GM12874 (cell line): ENCODE measurements at regions not wholly inside any gene's neighbourhood (a gene's known extent, or its start where the extent isn't known, plus 50 kb on each side); places are given as distances from the start of the nearest gene placed in this dataset.

Source experiments
- TF ChIP-seq, protein P1 (sequence below): IDR thresholded peaks from 2 replicates; pipeline ENCODE4 v1.5.1; 2011; ENCODE audit warnings: low read depth, mild to moderate bottlenecking, control low read depth, low read length, moderate library complexity; ENCODE audit not compliant: insufficient read depth

DNA sequence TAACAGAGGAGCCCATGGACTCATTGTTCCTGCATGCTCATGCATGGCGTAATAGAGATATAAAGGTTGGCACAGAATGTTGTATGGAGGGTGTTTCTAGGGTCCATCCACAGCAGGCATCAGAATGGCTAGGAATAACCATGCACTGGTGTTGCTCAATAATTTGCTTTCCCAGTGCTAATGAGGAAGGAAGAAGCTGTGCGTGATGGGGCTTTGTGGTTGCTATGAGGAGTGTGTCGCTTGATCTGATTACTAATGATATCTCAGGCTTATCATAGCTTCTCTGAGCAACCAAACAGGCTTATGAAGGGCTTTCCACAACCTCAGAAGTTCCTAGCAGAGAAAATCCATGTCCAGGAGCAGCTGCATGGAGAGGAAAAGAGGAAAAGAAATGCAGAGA lies 151.3 kb upstream of the TRPC7 start:
- TF ChIP-seq, protein P1, sequence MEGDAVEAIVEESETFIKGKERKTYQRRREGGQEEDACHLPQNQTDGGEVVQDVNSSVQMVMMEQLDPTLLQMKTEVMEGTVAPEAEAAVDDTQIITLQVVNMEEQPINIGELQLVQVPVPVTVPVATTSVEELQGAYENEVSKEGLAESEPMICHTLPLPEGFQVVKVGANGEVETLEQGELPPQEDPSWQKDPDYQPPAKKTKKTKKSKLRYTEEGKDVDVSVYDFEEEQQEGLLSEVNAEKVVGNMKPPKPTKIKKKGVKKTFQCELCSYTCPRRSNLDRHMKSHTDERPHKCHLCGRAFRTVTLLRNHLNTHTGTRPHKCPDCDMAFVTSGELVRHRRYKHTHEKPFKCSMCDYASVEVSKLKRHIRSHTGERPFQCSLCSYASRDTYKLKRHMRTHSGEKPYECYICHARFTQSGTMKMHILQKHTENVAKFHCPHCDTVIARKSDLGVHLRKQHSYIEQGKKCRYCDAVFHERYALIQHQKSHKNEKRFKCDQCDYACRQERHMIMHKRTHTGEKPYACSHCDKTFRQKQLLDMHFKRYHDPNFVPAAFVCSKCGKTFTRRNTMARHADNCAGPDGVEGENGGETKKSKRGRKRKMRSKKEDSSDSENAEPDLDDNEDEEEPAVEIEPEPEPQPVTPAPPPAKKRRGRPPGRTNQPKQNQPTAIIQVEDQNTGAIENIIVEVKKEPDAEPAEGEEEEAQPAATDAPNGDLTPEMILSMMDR = no peak

DNA sequence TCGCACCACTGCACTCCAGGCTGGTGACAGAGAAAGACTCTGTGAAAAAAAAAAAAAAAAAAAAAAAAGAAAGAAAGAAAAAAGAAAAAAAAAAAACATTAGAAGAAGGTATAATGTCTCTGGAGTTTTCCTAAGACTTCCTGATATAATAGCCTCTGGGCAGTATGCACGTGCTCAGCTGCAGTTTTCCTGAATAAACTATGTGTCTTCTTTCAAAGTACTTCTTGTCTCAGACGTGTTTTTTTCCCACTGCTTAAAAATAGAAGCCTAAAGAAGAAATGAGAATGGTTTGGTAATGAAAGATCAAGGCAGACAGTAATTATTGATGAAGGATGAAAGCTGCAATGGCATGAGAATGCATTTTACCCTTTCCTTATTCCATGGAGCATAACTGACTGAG lies 148.1 kb upstream of the TRPC7 start:
- TF ChIP-seq, protein P1 = no peak

- TF ChIP-seq, protein P1 = no peak
Measured at GRCh38 chr5:136511046-136511445, 145.7 kb upstream of the TRPC7 start.

- TF ChIP-seq, protein P1 = no peak
Measured at GRCh38 chr5:136510481-136510880, 145.1 kb upstream of the TRPC7 start.

GRCh38 chr5:136506131-136506530 lies 140.8 kb upstream of the TRPC7 start:
- TF ChIP-seq, protein P1 = no peak

- TF ChIP-seq, protein P1 = no peak
Measured at GRCh38 chr5:136501133-136501532, 135.8 kb upstream of the TRPC7 start.

DNA sequence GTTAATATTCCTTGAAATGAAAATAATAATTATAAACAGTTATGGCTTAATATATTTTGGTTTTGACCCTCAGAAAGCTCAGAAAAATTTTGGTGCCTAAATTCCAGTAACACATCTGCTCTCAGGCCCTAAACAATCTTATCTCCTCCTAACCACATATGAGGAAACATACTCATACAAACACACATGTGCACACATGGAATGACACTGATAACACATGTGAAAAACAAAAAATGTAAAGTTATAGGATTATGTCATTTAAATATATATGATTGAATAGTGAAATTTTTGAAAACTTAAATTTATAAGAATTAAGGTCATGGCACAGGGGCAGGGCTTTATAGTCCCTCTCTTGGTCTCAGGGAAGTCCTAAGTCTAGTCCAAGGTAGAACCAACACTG lies 127.2 kb upstream of the TRPC7 start:
- TF ChIP-seq, protein P1 = no peak

DNA sequence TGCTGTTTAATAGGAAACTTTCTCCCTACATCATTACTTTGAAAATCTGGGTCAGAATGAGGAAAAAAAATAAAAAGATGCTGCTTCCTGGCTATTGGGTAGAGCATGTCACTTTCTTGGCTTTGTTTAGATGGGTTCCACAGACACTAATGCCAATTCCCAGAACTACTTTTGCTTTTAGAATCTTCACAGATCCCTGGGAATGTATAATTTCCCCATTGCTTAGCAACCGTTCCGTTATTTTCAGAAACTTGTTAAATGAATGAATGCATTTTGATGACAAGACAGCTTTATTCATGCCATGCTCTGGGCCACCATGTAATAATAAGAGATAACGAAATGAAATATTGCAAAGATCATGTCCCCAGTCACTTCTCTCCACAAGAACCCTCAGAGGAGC lies 126.5 kb upstream of the TRPC7 start:
- TF ChIP-seq, protein P1 = no peak
